SIG-M5 (cell line): ENCODE measurements at regions not wholly inside any gene's neighbourhood (a gene's known extent, or its start where the extent isn't known, plus 50 kb on each side); places are given as distances from the start of the nearest gene placed in this dataset.

Experiments
- DNase-seq: peaks from one replicate; lab custom pipeline; 2025; lab: John Stamatoyannopoulos, UW

DNA sequence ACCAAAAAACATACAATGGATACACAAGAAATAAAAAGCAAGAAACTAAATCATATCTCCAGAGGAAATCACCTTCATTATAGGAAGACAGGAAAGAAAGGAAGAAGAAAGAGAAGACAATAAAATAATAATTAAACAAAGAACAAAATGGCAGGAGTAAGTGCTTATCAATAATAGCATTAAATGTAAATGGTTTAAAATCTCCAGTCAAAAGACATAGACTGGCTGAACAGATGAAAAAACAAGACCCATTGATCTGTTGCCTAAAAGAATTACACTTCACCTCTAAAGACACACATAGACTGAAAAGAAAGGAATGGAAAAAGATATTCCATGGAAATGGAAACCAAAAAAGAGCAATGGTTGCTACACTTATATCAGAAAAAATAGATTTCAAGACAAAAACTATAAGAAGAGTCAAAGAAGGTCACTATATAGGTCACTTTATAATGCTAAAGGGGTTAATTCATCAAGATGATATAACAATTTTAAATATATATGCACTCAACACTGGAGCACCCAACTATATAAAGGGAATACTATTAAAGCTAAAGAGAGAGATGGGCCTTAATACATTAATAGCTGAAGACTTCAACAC is 118.4 kb upstream of the SESN3 start:
- DNase-seq = no peak

GRCh38 chr11:95346265-95346664 is 115.3 kb upstream of the SESN3 start:
- DNase-seq = no peak

DNA sequence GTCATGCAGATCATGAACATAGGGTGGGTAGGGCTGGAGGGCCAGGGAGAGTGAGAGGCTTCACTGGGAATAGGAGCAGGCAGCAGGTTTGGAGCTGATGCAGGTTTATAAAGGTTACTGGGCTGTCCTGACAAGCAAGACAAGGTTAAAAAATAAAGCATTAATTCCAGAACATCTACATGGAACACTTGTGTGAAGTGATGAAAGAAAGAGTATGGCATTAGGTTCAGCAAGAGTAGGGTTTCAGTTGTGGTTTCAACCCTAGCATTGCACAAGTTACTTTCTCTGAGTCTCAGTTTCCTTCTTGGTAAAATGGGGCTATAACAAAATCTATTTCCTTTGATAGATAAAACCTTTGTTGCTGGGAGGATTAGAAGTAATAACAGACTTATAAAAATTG is 114.6 kb upstream of the SESN3 start:
- no peak for DNase-seq

GRCh38 chr11:95344932-95345642 is 114.1 kb upstream of the SESN3 start:
- no peak for DNase-seq

- DNase-seq = no peak
These were observed 110.2 kb upstream of the SESN3 start for GRCh38 chr11:95341221-95341620.

DNA sequence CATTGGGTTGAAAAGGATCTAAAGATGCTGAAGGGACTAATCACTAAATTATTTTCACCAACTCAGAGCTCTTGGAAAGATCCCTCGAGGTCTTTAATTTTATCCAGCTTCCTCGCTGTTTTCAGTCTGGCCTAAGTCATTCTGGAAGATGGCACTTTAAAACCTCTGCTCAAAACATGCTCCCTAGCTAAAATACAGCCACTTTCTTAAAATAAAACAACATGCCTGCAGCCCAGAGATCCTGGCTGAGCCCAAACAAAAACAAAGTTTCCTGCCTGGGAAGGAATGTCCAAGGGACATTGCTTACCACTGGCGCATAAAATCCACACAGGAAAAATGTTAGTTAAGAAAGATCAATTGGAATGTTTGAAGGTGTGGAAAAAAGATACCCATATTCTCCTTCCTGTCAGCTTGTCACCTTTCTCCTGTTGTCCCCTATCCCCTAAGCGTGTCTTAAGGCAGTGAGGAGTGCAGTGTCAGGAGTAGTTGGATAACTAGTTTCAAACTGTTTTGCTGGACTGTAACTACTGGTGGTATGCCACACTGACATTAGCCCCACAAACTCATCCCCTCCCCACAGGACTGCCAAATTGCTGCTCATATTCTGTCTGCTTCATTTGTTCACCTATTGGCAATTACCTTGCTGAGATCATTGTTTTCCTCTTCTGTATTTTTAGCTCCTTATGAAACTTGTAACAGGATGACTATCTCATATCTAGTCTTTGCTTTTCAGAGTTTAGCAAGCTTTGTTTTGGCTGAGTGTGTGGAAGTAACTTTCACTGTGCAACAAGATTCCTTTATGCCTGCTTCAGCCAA is 108.3 kb upstream of the SESN3 start:
- DNase-seq = no peak

GRCh38 chr11:95338430-95338991 is 107.5 kb upstream of the SESN3 start:
- no peak for DNase-seq

DNA sequence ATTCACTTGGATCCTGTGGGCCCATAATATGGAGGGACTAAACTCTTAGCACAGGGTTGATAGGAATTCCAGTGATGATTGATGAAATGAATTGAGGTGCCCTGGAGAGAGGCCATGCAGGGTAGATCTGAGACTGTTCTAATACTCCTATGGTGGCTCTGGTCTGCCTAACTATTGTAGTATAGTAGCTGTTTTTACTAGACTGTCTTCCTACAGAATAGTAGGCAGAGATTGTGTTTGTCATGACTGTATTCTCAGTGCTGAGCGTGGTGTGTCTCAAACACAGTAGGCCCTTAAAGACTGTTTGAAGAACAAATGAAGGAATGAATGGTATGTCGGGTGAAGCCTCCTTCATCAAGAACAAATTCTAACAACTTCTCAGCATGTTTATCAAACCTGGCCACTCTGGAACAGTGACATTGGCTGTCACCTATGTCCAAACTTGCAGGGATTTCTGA is 107.0 kb upstream of the SESN3 start:
- no peak for DNase-seq

GRCh38 chr11:95337175-95337957 is 106.4 kb upstream of the SESN3 start:
- no peak for DNase-seq

DNA sequence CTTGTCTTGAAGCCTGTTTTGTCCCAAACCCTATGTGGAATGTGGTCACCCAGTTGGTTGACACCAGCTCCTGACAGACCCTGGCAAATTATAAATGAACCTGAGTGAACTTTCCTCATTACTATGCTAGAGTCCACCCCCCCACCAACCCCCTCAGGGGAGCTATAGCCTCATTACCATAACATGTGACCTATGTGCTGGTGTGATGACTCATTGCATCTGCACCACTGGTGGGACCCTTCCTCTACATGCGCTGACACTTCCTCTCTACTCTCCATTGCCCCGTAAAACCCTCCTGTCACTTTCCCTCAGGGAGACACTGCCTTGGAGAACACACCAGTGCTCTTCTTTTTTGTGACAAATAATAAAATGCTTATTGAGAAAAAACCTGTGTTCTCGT is 105.0 kb upstream of the SESN3 start:
- no peak for DNase-seq

- DNase-seq = no peak
These were observed 100.2 kb upstream of the SESN3 start for GRCh38 chr11:95331161-95331560.

- DNase-seq = no peak
These were observed 99.3 kb upstream of the SESN3 start for GRCh38 chr11:95330302-95330701.

GRCh38 chr11:95327273-95327948 is 96.4 kb upstream of the SESN3 start:
- no peak for DNase-seq

- DNase-seq = no peak
These were observed 94.8 kb upstream of the SESN3 start for GRCh38 chr11:95325777-95326258.

- no peak for DNase-seq
These were observed 93.8 kb upstream of the SESN3 start for GRCh38 chr11:95324826-95325225.

GRCh38 chr11:95322539-95322938 is 91.5 kb upstream of the SESN3 start:
- DNase-seq = no peak

DNA sequence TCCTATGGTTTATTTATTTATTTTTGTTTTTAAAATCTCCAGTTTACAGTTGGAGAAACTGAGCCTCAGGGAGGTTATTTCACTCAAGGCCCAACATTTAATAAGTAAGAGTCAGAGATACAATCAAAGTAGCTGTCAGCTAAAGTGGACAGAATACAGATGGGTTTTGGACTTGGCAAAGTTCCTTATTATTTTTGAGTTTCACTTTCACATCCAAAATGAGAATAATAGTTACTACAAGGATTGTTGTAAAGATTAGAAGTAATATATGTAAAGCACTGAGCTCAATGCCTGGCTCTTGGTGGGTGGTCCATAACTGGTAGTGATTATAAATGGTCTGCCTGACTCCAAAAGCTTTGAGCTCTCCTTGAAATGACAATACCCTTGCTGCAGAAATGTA is 87.5 kb upstream of the SESN3 start:
- DNase-seq = no peak

GRCh38 chr11:95308512-95309035 is 77.6 kb upstream of the SESN3 start:
- DNase-seq = no peak

GRCh38 chr11:95307286-95307685 is 76.3 kb upstream of the SESN3 start:
- DNase-seq = no peak

DNA sequence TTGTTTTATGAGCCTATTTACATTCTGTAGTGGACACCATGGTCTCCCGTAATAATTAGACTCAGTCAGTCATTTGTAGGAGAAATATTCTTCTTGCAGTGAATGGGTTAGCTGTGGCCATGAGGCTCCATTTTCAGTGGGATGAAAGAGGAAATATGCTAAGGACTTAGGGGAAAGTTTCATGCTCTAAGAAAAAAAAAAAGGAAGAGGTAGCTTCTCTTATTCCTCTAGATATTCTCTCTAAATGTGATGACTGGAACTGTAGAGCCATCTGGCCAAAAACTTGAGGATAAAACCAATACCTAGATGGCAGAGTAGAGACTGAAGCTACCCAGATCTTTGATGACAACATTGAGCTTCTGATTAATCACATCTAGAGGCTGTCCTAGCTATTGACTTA is 75.8 kb upstream of the SESN3 start:
- no peak for DNase-seq

- no peak for DNase-seq
These were observed 75.1 kb upstream of the SESN3 start for GRCh38 chr11:95306123-95306522.
